ENCODE measurements at regions not wholly inside any gene's neighbourhood (a gene's known extent, or its start where the extent isn't known, plus 50 kb on each side); places are given as distances from the start of the nearest gene placed in this dataset.

- no peaks in the 10 kb centered on the region; the same call in 1 of the 2 replicates for H3K27me3 Mint-ChIP-seq (ENCODE audit: low read depth)
- DNase-seq (ENCODE audit: low spot score) (no peak), ATAC-seq (no peak)
- H3K9me3 Mint-ChIP-seq: peaks cover 10% of the 10 kb centered on the region
- no peak overlapping the region for H3K4me3 Mint-ChIP-seq
- ChIA-PET CTCF (interaction anchor here (0.7 to 1.9 kb wide), 6 partner anchors 76 to 532 kb away, joined by 3 to 8 read pairs (median 4); no protein-coding TSS in a partner anchor), POLR2A (no interaction called here)
- peaks cover 6% of the 10 kb centered on the region for H3K36me3 Mint-ChIP-seq
- no peak for TF ChIP-seq ZNF232 (CRISPR knock-in tag; IDR thresholded peaks at IDR 0.05)
- no peak for TF ChIP-seq E2F1 (CRISPR knock-in tag; IDR thresholded peaks at IDR 0.05)
- no peak for TF ChIP-seq ZBTB21 (CRISPR knock-in tag; IDR thresholded peaks at IDR 0.05; ENCODE audit: borderline replicate concordance)
- no peak for TF ChIP-seq AFF4 (CRISPR knock-in tag; IDR thresholded peaks at IDR 0.05; ENCODE audit: borderline replicate concordance)
- TF ChIP-seq PRRX2 (CRISPR knock-in tag; IDR thresholded peaks at IDR 0.05): no peak
- no peak for TF ChIP-seq ZNF671 (CRISPR knock-in tag; IDR thresholded peaks at IDR 0.05)
- TF ChIP-seq ZNF317 (CRISPR knock-in tag; IDR thresholded peaks at IDR 0.05; ENCODE audit: borderline replicate concordance, low read depth): no peak
- no peak for TF ChIP-seq ZNF425 (CRISPR knock-in tag; conservative IDR thresholded peaks at IDR 0.05)
- TF ChIP-seq FOXJ3 (CRISPR knock-in tag; IDR thresholded peaks at IDR 0.05; ENCODE audit: borderline replicate concordance): no peak
- no peak for TF ChIP-seq ARID4B (CRISPR knock-in tag; IDR thresholded peaks at IDR 0.05; ENCODE audit: borderline replicate concordance)
- no peak for TF ChIP-seq NFATC4 (CRISPR knock-in tag; IDR thresholded peaks at IDR 0.05)
- no peak for TF ChIP-seq RELA (CRISPR knock-in tag; IDR thresholded peaks at IDR 0.05; ENCODE audit: borderline replicate concordance)
- H3K4me1 Mint-ChIP-seq: peaks cover 13% of the 10 kb centered on the region
- H3K27ac Mint-ChIP-seq: no peak overlapping the region
Measured at GRCh38 chr10:6995831-6996230, 415.0 kb downstream of the SFMBT2 start.

- no peak overlapping the region for H3K4me3 Mint-ChIP-seq
- no peak for DNase-seq (ENCODE audit: low spot score)
- H3K27ac Mint-ChIP-seq: no peak overlapping the region
- ChIA-PET POLR2A (no interaction called here), CTCF (interaction anchor here (0.7 to 1.9 kb wide), 5 partner anchors 75 to 532 kb away, joined by 4 to 8 read pairs (median 4); no protein-coding TSS in a partner anchor)
- ATAC-seq: no peak
- peaks cover 13% of the 10 kb centered on the region for H3K9me3 Mint-ChIP-seq
- peaks cover 13% of the 10 kb centered on the region for H3K4me1 Mint-ChIP-seq
- H3K36me3 Mint-ChIP-seq: peaks cover 9% of the 10 kb centered on the region
- H3K27me3 Mint-ChIP-seq (ENCODE audit: low read depth): no peaks in the 10 kb centered on the region
- no peak for TF ChIP-seq AR (CRISPR knock-in tag; IDR thresholded peaks at IDR 0.05)
- TF ChIP-seq FOXK1 (CRISPR knock-in tag; IDR thresholded peaks at IDR 0.05): no peak
- TF ChIP-seq FOXP1 (CRISPR knock-in tag; IDR thresholded peaks at IDR 0.05; ENCODE audit: borderline replicate concordance): no peak
- no peak for TF ChIP-seq CBFB (CRISPR knock-in tag; IDR thresholded peaks at IDR 0.05; ENCODE audit: low read depth)
- no peak for TF ChIP-seq KAT7 (CRISPR knock-in tag; IDR thresholded peaks at IDR 0.05; ENCODE audit: borderline replicate concordance)
- no peak for TF ChIP-seq JAZF1 (CRISPR knock-in tag; IDR thresholded peaks at IDR 0.05)
- no peak for TF ChIP-seq ATF6 (CRISPR knock-in tag; IDR thresholded peaks at IDR 0.05)
Measured at GRCh38 chr10:6995341-6995740, 415.3 kb upstream of the PRKCQ start.
